Loucy (cell line): ENCODE measurements at regions not wholly inside any gene's neighbourhood (a gene's known extent, or its start where the extent isn't known, plus 50 kb on each side); places are given as distances from the start of the nearest gene placed in this dataset.

Source experiments
- H2AFZ ChIP-seq: fragments of 200-600 bp; sonication (generic); 2 replicates; pipeline ENCODE4 v1.6.0; 2016; ENCODE audit warnings: antibody characterized with exemption, mild to moderate bottlenecking, low read length, moderate library complexity
- H3F3A ChIP-seq: fragments of 200-600 bp; 2 replicates; pipeline ENCODE4 v1.6.0; 2016; ENCODE audit warnings: antibody characterized with exemption, low read depth, mild to moderate bottlenecking
- H3K27me3 ChIP-seq: fragments of 200-600 bp; sonication (generic); 2 replicates; pipeline ENCODE4 v1.6.1; 2014; ENCODE audit warnings: low read length, mild to moderate bottlenecking; ENCODE audit not compliant: insufficient read depth, poor library complexity, severe bottlenecking
- H3K36me3 ChIP-seq: fragments of 200-600 bp; sonication (generic); 2 replicates; pipeline ENCODE4 v1.6.1; 2016; ENCODE audit warnings: low read length; ENCODE audit not compliant: insufficient read depth
- H3K4me1 ChIP-seq: fragments of 200-600 bp; sonication (generic); 2 replicates; pipeline ENCODE4 v1.5.1; 2014; ENCODE audit warnings: low read length, mild to moderate bottlenecking; ENCODE audit not compliant: insufficient read depth, poor library complexity, severe bottlenecking
- H3K4me2 ChIP-seq: fragments of 200-600 bp; sonication (generic); 2 replicates; pipeline ENCODE4 v1.6.0; 2014; ENCODE audit warnings: antibody characterized with exemption, low read length, low read depth, mild to moderate bottlenecking; ENCODE audit not compliant: poor library complexity, severe bottlenecking
- H3K4me3 ChIP-seq: fragments of 200-600 bp; sonication (generic); 2 replicates; pipeline ENCODE4 v1.5.1; 2014; ENCODE audit warnings: low read length, mild to moderate bottlenecking, mixed read lengths; ENCODE audit not compliant: poor library complexity, severe bottlenecking
- H3K79me2 ChIP-seq: fragments of 200-600 bp; sonication (generic); 2 replicates; pipeline ENCODE4 v1.6.1; 2014; ENCODE audit warnings: low read length; ENCODE audit not compliant: insufficient read depth
- H3K9ac ChIP-seq: fragments of 200-600 bp; sonication (generic); 2 replicates; pipeline ENCODE4 v1.6.0; 2014; ENCODE audit warnings: mild to moderate bottlenecking, low read depth, low read length, moderate library complexity; ENCODE audit not compliant: poor library complexity, severe bottlenecking
- H3K9me2 ChIP-seq: fragments of 200-600 bp; sonication (generic); replicated peaks from 2 replicates; pipeline ENCODE4 v1.6.1; 2016; ENCODE audit warnings: low read depth, low read length, mixed read lengths
- H3K9me3 ChIP-seq: fragments of 200-600 bp; sonication (generic); 2 replicates; pipeline ENCODE4 v1.6.1; 2014; ENCODE audit warnings: mild to moderate bottlenecking, antibody characterized with exemption, low read length, low read depth; ENCODE audit not compliant: insufficient read depth
- H4K20me1 ChIP-seq: fragments of 200-600 bp; sonication (generic); 2 replicates; pipeline ENCODE4 v1.6.0; 2014; ENCODE audit warnings: antibody characterized with exemption, low read length, mild to moderate bottlenecking; ENCODE audit not compliant: insufficient read depth, poor library complexity, severe bottlenecking
- EZH2phosphoT487 ChIP-seq: fragments of 200-600 bp; IDR thresholded peaks from 2 replicates; pipeline ENCODE4 v1.6.1; 2018; ENCODE audit warnings: antibody characterized with exemption, mild to moderate bottlenecking, moderate library complexity, borderline replicate concordance
- TF ChIP-seq, protein P1 (sequence below): fragments of 200-600 bp; sonication (generic); conservative IDR thresholded peaks from 2 replicates; pipeline ENCODE4 v1.5.1; 2014; ENCODE audit warnings: mild to moderate bottlenecking, antibody characterized with exemption, low read length

DNA sequence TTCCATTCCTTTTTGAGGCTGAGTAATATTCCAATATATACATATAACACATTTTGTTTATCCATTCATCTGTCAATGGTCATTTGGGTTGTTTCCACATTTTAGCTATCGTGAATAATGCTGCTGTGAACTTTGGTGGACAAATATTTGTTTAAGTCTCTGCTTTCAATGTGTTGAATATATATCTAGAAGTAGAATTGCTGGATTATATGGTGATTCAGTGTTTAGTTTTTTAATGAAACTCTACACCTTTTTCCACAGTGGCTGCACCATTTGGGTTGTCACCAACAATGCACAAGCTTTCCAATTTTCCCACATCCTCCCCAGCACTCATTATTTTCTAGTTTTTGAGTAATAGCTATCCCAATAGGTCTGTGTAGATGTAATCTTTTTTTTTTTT lies 69.5 kb downstream of the ACTBL2 start:
- Histone ChIP-seq H3K36me3 (no peaks in the 10 kb centered on the region), H3K9me3 (no peaks in the 10 kb centered on the region), H3K9me2 (no peaks in the 10 kb centered on the region), H3K4me1 (peaks cover 17% of the 10 kb centered on the region), H3F3A (no peaks in the 10 kb centered on the region), H4K20me1 (no peaks in the 10 kb centered on the region), H2AFZ (no peak overlapping the region), H3K27me3 (no peaks in the 10 kb centered on the region), H3K79me2 (no peaks in the 10 kb centered on the region), H3K4me2 (no peak overlapping the region), H3K9ac (no peak overlapping the region), H3K4me3 (no peak overlapping the region)
- no peak for TF ChIP-seq EZH2phosphoT487
- TF ChIP-seq, protein P1, sequence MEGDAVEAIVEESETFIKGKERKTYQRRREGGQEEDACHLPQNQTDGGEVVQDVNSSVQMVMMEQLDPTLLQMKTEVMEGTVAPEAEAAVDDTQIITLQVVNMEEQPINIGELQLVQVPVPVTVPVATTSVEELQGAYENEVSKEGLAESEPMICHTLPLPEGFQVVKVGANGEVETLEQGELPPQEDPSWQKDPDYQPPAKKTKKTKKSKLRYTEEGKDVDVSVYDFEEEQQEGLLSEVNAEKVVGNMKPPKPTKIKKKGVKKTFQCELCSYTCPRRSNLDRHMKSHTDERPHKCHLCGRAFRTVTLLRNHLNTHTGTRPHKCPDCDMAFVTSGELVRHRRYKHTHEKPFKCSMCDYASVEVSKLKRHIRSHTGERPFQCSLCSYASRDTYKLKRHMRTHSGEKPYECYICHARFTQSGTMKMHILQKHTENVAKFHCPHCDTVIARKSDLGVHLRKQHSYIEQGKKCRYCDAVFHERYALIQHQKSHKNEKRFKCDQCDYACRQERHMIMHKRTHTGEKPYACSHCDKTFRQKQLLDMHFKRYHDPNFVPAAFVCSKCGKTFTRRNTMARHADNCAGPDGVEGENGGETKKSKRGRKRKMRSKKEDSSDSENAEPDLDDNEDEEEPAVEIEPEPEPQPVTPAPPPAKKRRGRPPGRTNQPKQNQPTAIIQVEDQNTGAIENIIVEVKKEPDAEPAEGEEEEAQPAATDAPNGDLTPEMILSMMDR, result no peak

DNA sequence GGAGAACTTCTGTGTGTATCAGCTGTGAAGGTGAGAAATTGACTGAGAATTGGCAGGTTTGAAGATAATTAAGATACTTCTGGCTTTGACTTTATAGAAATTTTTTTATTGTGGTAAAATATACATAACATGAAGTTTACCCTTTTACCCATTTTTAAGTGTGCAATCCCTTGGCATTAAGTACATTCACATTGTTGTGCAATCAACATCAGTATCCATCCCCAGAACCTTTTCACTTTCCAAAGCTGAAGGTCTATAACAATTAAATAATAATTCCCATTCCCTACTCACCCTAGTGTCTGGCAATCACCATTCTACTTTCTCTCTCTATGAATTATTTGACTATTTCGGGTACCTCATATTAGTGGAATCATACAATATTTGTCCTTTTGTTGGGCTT lies 69.9 kb downstream of the ACTBL2 start:
- no peaks in the 10 kb centered on the region for H3K27me3 ChIP-seq
- H3K9me3 ChIP-seq, result no peaks in the 10 kb centered on the region
- H3K9ac ChIP-seq, result no peak overlapping the region
- no peak overlapping the region for H3K4me2 ChIP-seq
- TF ChIP-seq, protein P1, result no peak
- TF ChIP-seq EZH2phosphoT487, result no peak
- no peaks in the 10 kb centered on the region for H4K20me1 ChIP-seq
- no peaks in the 10 kb centered on the region for H3K36me3 ChIP-seq
- H3F3A ChIP-seq, result no peaks in the 10 kb centered on the region
- no peaks in the 10 kb centered on the region for H3K79me2 ChIP-seq
- no peak overlapping the region for H3K4me3 ChIP-seq
- no peaks in the 10 kb centered on the region for H3K9me2 ChIP-seq
- peaks cover 17% of the 10 kb centered on the region for H3K4me1 ChIP-seq
- H2AFZ ChIP-seq, result no peak overlapping the region

DNA sequence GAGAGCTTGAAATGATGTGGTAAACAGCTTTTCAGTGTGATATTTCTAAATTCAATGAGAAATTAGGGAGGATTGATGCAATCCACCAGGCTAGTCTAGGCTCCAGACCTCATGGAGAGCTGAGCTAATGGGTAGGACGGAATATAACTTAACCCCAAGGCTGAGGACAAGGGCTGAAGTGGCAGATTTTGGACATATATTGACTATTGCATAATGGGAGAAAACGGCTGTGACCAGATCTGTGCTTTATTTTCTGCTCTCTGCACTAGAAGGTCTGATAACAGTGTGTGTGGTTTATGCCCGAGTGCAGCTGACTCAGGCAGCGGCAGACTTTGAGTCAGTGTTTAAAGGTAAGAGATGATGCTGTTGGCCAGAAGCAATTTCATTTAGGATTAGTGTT lies 70.6 kb downstream of the ACTBL2 start:
- Histone ChIP-seq H3K4me2 (no peak overlapping the region), H3K9ac (no peak overlapping the region), H3K4me3 (no peak overlapping the region), H3K9me2 (no peaks in the 10 kb centered on the region), H3K9me3 (no peaks in the 10 kb centered on the region), H3K36me3 (no peaks in the 10 kb centered on the region), H3K27me3 (no peaks in the 10 kb centered on the region), H4K20me1 (no peaks in the 10 kb centered on the region), H3K79me2 (no peaks in the 10 kb centered on the region), H3K4me1 (peaks cover 17% of the 10 kb centered on the region), H2AFZ (no peak overlapping the region), H3F3A (no peaks in the 10 kb centered on the region)
- TF ChIP-seq EZH2phosphoT487, result no peak
- TF ChIP-seq, protein P1, result no peak
